ENCODE measurements at regions not wholly inside any gene's neighbourhood (a gene's known extent, or its start where the extent isn't known, plus 50 kb on each side); places are given as distances from the start of the nearest gene placed in this dataset.

- H3K27ac ChIP-seq (ENCODE audit: low read depth, low read length) = no peak overlapping the region
- H3K9ac ChIP-seq (ENCODE audit: low read length) = no peak overlapping the region
- H3K36me3 ChIP-seq (ENCODE audit: control insufficient read depth, insufficient read depth, low read length) = no peaks in the 10 kb centered on the region
- H3K4me1 ChIP-seq (ENCODE audit: control insufficient read depth, insufficient read depth, low read length) = no peaks in the 10 kb centered on the region
- H3K27me3 ChIP-seq (ENCODE audit: control insufficient read depth, insufficient read depth, low read length) = no peaks in the 10 kb centered on the region
- no peak overlapping the region for H3K4me3 ChIP-seq (ENCODE audit: low read length)
Observed at GRCh38 chrX:5474282-5474681, 754.4 kb downstream of the NLGN4X start.

- Histone ChIP-seq H3K36me3 (ENCODE audit: control insufficient read depth, insufficient read depth, low read length) (no peaks in the 10 kb centered on the region), H3K9ac (ENCODE audit: low read length) (no peak overlapping the region), H3K4me1 (ENCODE audit: control insufficient read depth, insufficient read depth, low read length) (no peaks in the 10 kb centered on the region), H3K27ac (ENCODE audit: low read depth, low read length) (no peak overlapping the region), H3K4me3 (ENCODE audit: low read length) (no peak overlapping the region), H3K27me3 (ENCODE audit: control insufficient read depth, insufficient read depth, low read length) (no peaks in the 10 kb centered on the region)
Observed at GRCh38 chrX:5458300-5458842, 770.3 kb downstream of the NLGN4X start.

- Histone ChIP-seq H3K4me3 (ENCODE audit: low read length) (no peak overlapping the region), H3K9ac (ENCODE audit: low read length) (no peak overlapping the region), H3K36me3 (ENCODE audit: control insufficient read depth, insufficient read depth, low read length) (no peaks in the 10 kb centered on the region), H3K4me1 (ENCODE audit: control insufficient read depth, insufficient read depth, low read length) (no peaks in the 10 kb centered on the region), H3K27me3 (ENCODE audit: control insufficient read depth, insufficient read depth, low read length) (no peaks in the 10 kb centered on the region), H3K27ac (ENCODE audit: low read depth, low read length) (no peak overlapping the region)
Observed at GRCh38 chrX:5449323-5449722, 779.3 kb downstream of the NLGN4X start.

GRCh38 chrX:5431823-5432222, 796.8 kb downstream of the NLGN4X start:
- Histone ChIP-seq H3K36me3 (ENCODE audit: control insufficient read depth, insufficient read depth, low read length) (no peaks in the 10 kb centered on the region), H3K4me3 (ENCODE audit: low read length) (no peak overlapping the region), H3K27ac (ENCODE audit: low read depth, low read length) (no peak overlapping the region), H3K4me1 (ENCODE audit: control insufficient read depth, insufficient read depth, low read length) (no peaks in the 10 kb centered on the region), H3K9ac (ENCODE audit: low read length) (no peak overlapping the region), H3K27me3 (ENCODE audit: control insufficient read depth, insufficient read depth, low read length) (no peaks in the 10 kb centered on the region)

- Histone ChIP-seq H3K36me3 (ENCODE audit: control insufficient read depth, insufficient read depth, low read length) (no peaks in the 10 kb centered on the region), H3K9ac (ENCODE audit: low read length) (no peak overlapping the region), H3K4me3 (ENCODE audit: low read length) (no peak overlapping the region), H3K27ac (ENCODE audit: low read depth, low read length) (no peak overlapping the region), H3K27me3 (ENCODE audit: control insufficient read depth, insufficient read depth, low read length) (no peaks in the 10 kb centered on the region), H3K4me1 (ENCODE audit: control insufficient read depth, insufficient read depth, low read length) (no peaks in the 10 kb centered on the region)
Observed at GRCh38 chrX:5425119-5425518, 803.5 kb downstream of the NLGN4X start.

GRCh38 chrX:5417381-5417780, 811.3 kb downstream of the NLGN4X start:
- Histone ChIP-seq H3K27me3 (ENCODE audit: control insufficient read depth, insufficient read depth, low read length) (no peaks in the 10 kb centered on the region), H3K27ac (ENCODE audit: low read depth, low read length) (no peak overlapping the region), H3K9ac (ENCODE audit: low read length) (no peak overlapping the region), H3K4me1 (ENCODE audit: control insufficient read depth, insufficient read depth, low read length) (no peaks in the 10 kb centered on the region), H3K4me3 (ENCODE audit: low read length) (no peak overlapping the region), H3K36me3 (ENCODE audit: control insufficient read depth, insufficient read depth, low read length) (no peaks in the 10 kb centered on the region)

GRCh38 chrX:5415738-5416137, 812.9 kb downstream of the NLGN4X start:
- H3K4me3 ChIP-seq (ENCODE audit: low read length) = no peak overlapping the region

GRCh38 chrX:5409106-5409505, 819.6 kb downstream of the NLGN4X start:
- Histone ChIP-seq H3K4me3 (ENCODE audit: low read length) (no peak overlapping the region), H3K4me1 (ENCODE audit: control insufficient read depth, insufficient read depth, low read length) (no peaks in the 10 kb centered on the region), H3K36me3 (ENCODE audit: control insufficient read depth, insufficient read depth, low read length) (no peaks in the 10 kb centered on the region), H3K27me3 (ENCODE audit: control insufficient read depth, insufficient read depth, low read length) (no peaks in the 10 kb centered on the region), H3K9ac (ENCODE audit: low read length) (no peak overlapping the region), H3K27ac (ENCODE audit: low read depth, low read length) (no peak overlapping the region)

More at GRCh38 chrX:5415738-5416137, 812.9 kb downstream of the NLGN4X start:
- Histone ChIP-seq H3K27ac (ENCODE audit: low read depth, low read length) (no peak overlapping the region), H3K27me3 (ENCODE audit: control insufficient read depth, insufficient read depth, low read length) (no peaks in the 10 kb centered on the region), H3K36me3 (ENCODE audit: control insufficient read depth, insufficient read depth, low read length) (no peaks in the 10 kb centered on the region), H3K9ac (ENCODE audit: low read length) (no peak overlapping the region), H3K4me1 (ENCODE audit: control insufficient read depth, insufficient read depth, low read length) (no peaks in the 10 kb centered on the region)

GRCh38 chrX:5402461-5402860, 826.2 kb downstream of the NLGN4X start:
- H3K27ac ChIP-seq (ENCODE audit: low read depth, low read length) = no peak overlapping the region
- H3K4me1 ChIP-seq (ENCODE audit: control insufficient read depth, insufficient read depth, low read length) = no peaks in the 10 kb centered on the region
- H3K9ac ChIP-seq (ENCODE audit: low read length) = no peak overlapping the region
- H3K27me3 ChIP-seq (ENCODE audit: control insufficient read depth, insufficient read depth, low read length) = no peaks in the 10 kb centered on the region
- H3K4me3 ChIP-seq (ENCODE audit: low read length) = no peak overlapping the region
- H3K36me3 ChIP-seq (ENCODE audit: control insufficient read depth, insufficient read depth, low read length) = no peaks in the 10 kb centered on the region

GRCh38 chrX:5399403-5399802, 829.3 kb downstream of the NLGN4X start:
- Histone ChIP-seq H3K4me1 (ENCODE audit: control insufficient read depth, insufficient read depth, low read length) (no peaks in the 10 kb centered on the region), H3K9ac (ENCODE audit: low read length) (no peak overlapping the region), H3K27ac (ENCODE audit: low read depth, low read length) (no peak overlapping the region), H3K27me3 (ENCODE audit: control insufficient read depth, insufficient read depth, low read length) (no peaks in the 10 kb centered on the region), H3K36me3 (ENCODE audit: control insufficient read depth, insufficient read depth, low read length) (no peaks in the 10 kb centered on the region), H3K4me3 (ENCODE audit: low read length) (no peak overlapping the region)

- Histone ChIP-seq H3K27me3 (ENCODE audit: control insufficient read depth, insufficient read depth, low read length) (no peaks in the 10 kb centered on the region), H3K9ac (ENCODE audit: low read length) (no peak overlapping the region), H3K27ac (ENCODE audit: low read depth, low read length) (no peak overlapping the region), H3K4me1 (ENCODE audit: control insufficient read depth, insufficient read depth, low read length) (no peaks in the 10 kb centered on the region), H3K36me3 (ENCODE audit: control insufficient read depth, insufficient read depth, low read length) (no peaks in the 10 kb centered on the region), H3K4me3 (ENCODE audit: low read length) (no peak overlapping the region)
Observed at GRCh38 chrX:5397409-5397808, 831.3 kb downstream of the NLGN4X start.

GRCh38 chrX:5390376-5390775, 838.3 kb downstream of the NLGN4X start:
- Histone ChIP-seq H3K4me3 (ENCODE audit: low read length) (no peak overlapping the region), H3K4me1 (ENCODE audit: control insufficient read depth, insufficient read depth, low read length) (no peaks in the 10 kb centered on the region), H3K9ac (ENCODE audit: low read length) (no peak overlapping the region), H3K27me3 (ENCODE audit: control insufficient read depth, insufficient read depth, low read length) (no peaks in the 10 kb centered on the region), H3K36me3 (ENCODE audit: control insufficient read depth, insufficient read depth, low read length) (no peaks in the 10 kb centered on the region), H3K27ac (ENCODE audit: low read depth, low read length) (no peak overlapping the region)

- H3K36me3 ChIP-seq (ENCODE audit: control insufficient read depth, insufficient read depth, low read length) = no peaks in the 10 kb centered on the region
- no peak overlapping the region for H3K4me3 ChIP-seq (ENCODE audit: low read length)
- H3K9ac ChIP-seq (ENCODE audit: low read length) = no peak overlapping the region
- no peak overlapping the region for H3K27ac ChIP-seq (ENCODE audit: low read depth, low read length)
- H3K4me1 ChIP-seq (ENCODE audit: control insufficient read depth, insufficient read depth, low read length) = no peaks in the 10 kb centered on the region
- no peaks in the 10 kb centered on the region for H3K27me3 ChIP-seq (ENCODE audit: control insufficient read depth, insufficient read depth, low read length)
Observed at GRCh38 chrX:5388087-5388486, 840.6 kb downstream of the NLGN4X start.
